ENCODE measurements at regions not wholly inside any gene's neighbourhood (a gene's known extent, or its start where the extent isn't known, plus 50 kb on each side); places are given as distances from the start of the nearest gene placed in this dataset.
"Not testable (repeated sequence)": the region's sequence is repeated elsewhere in the genome, so short reads cannot be mapped to it uniquely, and the experiment has no call there.

GRCh38 chr5:111976705-111977435 lies 219.9 kb upstream of the NREP start:
- no peak for DNase-seq

GRCh38 chr5:111975133-111975532 lies 218.1 kb upstream of the NREP start:
- DNase-seq = no peak

DNA sequence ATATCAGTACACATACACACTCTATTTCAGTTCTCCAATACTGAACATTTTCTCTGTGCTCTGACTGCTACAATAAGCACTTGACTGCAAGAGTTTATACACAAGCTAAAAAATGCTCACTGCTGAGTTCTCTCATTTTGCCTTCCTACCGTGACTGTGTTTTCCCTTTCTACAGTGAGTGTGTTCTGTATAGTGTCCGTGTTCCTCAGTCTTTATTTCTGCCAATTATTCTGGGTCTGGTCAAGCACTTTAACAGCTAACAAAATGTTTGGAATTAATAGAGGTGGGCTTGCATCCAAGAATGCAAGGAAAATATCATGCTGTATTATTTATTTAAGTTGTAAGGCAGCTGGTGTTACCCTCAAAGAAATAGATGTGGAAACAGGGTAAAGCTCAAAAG lies 217.0 kb upstream of the NREP start:
- DNase-seq = no peak

- DNase-seq = no peak
Observed at GRCh38 chr5:111972548-111972947, 215.6 kb upstream of the NREP start.

DNA sequence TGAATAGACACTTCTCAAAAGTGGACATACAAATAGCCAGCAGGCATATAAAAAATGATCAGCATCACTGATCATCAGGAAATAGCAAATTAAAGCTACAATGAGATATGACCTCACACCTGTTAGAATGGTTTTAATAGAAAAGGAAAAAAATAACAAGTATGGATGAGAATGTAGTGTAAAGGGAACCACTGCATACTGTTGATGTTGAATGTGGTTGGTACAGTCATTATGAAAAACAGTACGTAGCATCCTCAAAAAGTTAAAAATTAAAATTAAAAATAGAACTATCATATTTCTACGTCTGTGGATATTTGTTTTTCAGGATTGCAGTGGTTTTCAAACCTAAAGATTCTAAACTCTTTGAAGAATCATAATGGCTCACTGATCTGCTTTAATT lies 215.1 kb upstream of the NREP start:
- no peak for DNase-seq

- no peak for DNase-seq
Observed at GRCh38 chr5:111968459-111968858, 211.5 kb upstream of the NREP start.

GRCh38 chr5:111967463-111967862 lies 210.5 kb upstream of the NREP start:
- DNase-seq = no peak

GRCh38 chr5:111966290-111966689 lies 209.3 kb upstream of the NREP start:
- no peak for DNase-seq

DNA sequence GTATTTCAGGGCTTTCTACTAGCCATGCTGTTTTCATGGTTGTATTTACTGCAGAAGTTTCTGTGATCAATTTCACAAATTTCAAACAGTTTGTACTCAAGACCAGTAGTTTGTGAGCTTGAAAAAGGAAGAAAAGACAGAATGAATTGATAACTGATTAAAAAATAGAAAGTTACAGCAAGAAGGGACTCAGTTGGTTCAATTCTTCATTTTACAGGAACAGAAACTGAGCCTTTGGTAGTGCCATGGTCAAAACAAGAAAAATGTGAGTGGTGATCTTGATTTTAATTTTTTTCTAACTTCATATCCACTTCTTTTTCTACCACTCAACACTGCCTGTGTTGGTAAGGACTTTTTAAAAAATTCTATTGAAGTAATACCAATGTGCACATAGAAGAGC lies 206.6 kb upstream of the NREP start:
- no peak for DNase-seq

GRCh38 chr5:111962906-111963305 lies 205.9 kb upstream of the NREP start:
- DNase-seq = no peak

- DNase-seq = no peak
Observed at GRCh38 chr5:111961862-111962261, 204.9 kb upstream of the NREP start.

- no peak for DNase-seq
Observed at GRCh38 chr5:111960476-111961215, 203.7 kb upstream of the NREP start.

- DNase-seq = no peak
Observed at GRCh38 chr5:111958851-111959250, 201.9 kb upstream of the NREP start.

DNA sequence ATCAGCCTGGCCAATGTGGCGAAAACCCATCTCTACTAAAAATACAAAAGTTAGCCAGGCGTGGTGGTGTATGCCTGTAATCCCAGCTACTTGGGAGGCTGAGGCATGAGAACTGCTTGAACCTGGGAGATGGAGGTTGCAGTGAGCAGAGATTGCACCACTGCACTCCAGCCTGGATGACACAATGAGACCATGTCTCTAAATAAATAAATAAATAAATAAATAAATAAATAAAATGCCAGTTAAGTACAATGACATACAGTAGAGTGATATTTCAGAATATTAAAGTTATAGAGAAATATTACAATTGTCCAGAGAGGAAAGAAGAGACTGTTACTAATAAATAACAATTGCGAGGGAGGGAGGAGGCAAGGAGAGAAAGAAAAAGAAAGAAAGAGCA lies 199.8 kb upstream of the NREP start:
- DNase-seq = not testable (repeated sequence)

GRCh38 chr5:111954516-111955395 lies 197.8 kb upstream of the NREP start:
- no peak for DNase-seq

DNA sequence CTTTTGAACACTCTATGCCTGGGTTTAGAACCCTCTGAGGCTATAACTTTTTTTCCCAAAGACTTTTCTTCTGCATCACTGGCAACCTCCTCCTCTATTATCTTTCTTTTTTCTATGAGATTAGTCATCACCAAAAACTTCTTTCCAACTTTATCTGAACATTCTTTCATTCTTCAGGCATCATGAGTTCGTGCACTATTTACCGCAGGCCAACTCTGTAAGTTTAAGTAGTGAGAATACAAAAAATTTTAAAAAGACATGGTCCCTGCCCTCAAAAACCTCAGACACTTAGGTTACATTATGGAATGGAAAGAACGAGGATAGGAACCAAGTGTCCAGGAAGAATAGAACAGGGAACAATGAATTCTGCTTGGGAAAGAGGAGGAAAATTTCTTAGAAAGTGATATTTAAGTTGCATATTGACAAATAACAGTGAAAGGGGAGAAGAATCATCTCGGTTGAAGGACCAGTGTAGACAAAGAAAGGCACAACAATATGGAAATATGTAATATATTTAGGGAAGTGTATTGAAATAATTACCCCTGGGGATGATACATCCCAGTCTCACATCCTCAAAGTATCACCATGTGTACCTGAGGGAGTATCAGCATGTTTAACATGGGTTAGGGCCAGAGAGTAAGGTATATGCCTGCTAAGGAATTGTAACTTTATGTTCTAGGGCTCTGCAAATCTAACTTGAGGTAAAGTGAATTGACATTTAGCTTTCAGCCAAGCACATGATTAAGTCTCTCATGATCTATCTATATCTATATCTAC lies 196.5 kb upstream of the NREP start:
- DNase-seq = no peak

GRCh38 chr5:111952555-111952954 lies 195.6 kb upstream of the NREP start:
- DNase-seq = no peak

GRCh38 chr5:111950660-111951059 lies 193.7 kb upstream of the NREP start:
- no peak for DNase-seq

DNA sequence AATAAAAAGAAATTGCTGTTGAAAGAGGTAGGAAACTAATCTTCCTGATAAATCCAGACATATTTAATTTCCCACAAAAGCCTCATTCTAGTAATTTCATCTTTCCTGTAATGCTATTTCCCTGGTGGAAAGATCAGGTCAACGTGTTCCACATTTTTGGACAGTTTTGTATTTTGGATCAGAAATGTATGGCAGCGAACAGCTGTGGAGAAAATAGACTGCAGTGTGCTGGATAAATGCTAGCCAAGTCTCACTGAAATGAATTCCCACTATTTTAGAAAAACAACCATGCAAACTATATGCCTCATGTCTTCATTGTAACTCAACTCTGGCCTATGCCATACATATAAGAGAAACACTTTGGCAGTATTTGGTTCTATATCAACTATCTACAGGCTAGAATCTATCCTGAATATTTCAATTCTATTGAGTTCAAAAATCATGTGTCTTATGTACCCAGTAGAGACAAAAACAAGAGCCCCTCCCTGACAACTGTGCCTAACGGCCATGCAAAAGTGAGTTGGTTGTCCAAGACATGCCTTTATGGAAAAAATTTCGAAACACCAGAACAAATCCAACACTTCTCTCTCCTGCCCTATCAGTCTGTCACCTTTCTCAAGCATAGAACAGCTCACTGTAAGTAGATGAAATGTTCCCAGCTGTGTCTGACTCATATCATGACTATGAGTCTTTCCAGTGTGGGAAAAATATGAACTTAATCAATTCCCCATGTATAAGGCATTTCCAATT lies 191.3 kb upstream of the NREP start:
- no peak for DNase-seq

DNA sequence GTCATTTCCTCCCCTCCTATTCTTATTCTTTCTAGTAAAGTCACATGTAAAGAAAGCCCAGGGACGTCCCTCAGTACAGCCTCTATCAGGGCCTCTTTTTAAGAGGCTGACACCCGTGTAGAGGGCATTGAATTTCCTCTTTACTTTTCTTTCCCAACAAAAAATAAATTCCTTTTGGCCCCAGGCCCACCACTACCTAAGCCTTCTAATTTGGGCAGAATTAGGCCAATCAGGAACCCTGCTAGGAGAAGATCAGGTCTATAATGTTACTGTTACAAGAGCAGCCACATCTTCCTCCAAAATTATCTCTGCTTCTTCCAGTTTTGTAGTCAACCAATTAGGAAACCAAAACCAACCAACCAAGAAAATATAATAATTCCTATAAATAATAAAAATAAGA lies 189.6 kb upstream of the NREP start:
- no peak for DNase-seq

GRCh38 chr5:111945535-111945934 lies 188.5 kb upstream of the NREP start:
- DNase-seq = no peak

All from left kidney (tissue), 1 donor.